ENCODE measurements at regions not wholly inside any gene's neighbourhood (a gene's known extent, or its start where the extent isn't known, plus 50 kb on each side); places are given as distances from the start of the nearest gene placed in this dataset.

GRCh38 chr4:115454228-115454627, 340.8 kb upstream of the NDST4 start:
- no peak for TF ChIP-seq YY1 (IDR thresholded peaks at IDR 0.05; ENCODE audit: low read depth)
- TF ChIP-seq FOXM1 (IDR thresholded peaks at IDR 0.05; ENCODE audit: borderline replicate concordance, low read depth), result no peak
- TF ChIP-seq EGR1 (IDR thresholded peaks at IDR 0.05), result no peak
- no peak for TF ChIP-seq REST (IDR thresholded peaks at IDR 0.05; ENCODE audit: low read depth)
- no peak for TF ChIP-seq TAF1 (IDR thresholded peaks at IDR 0.05; ENCODE audit: low read depth)
- TF ChIP-seq CEBPB (IDR thresholded peaks at IDR 0.05), result no peak
- no peak for TF ChIP-seq MAX (IDR thresholded peaks at IDR 0.05)
- TF ChIP-seq ZBTB7A (IDR thresholded peaks at IDR 0.05; ENCODE audit: low read depth), result no peak
- no peak for TF ChIP-seq NFIC (IDR thresholded peaks at IDR 0.05)
- no peak for TF ChIP-seq CREB1 (IDR thresholded peaks at IDR 0.05; ENCODE audit: low read depth)
- TF ChIP-seq TEAD4 (IDR thresholded peaks at IDR 0.05), result no peak
